WTC11 (cell line): ENCODE measurements at regions not wholly inside any gene's neighbourhood (a gene's known extent, or its start where the extent isn't known, plus 50 kb on each side); places are given as distances from the start of the nearest gene placed in this dataset.

Experiments
- ATAC-seq: fragments of 200-7000 bp; cut with Tn5 transposase; 2 replicates; pipeline ENCODE4 v1.10.0; 2021; ENCODE audit warnings: mild to moderate bottlenecking, moderate library complexity
- CTCF ChIA-PET: fragments of 300-600 bp; sonication (Branson Sonifier 250); formaldehyde crosslinking; loops from one replicate; lab custom pipeline; 2021; ENCODE audit warnings: antibody characterized with exemption; lab: Charles Lee
- POLR2A ChIA-PET: fragments of 350-600 bp; sonication (Branson Sonifier 250); formaldehyde crosslinking; loops from one replicate; lab custom pipeline; 2021; ENCODE audit warnings: antibody characterized with exemption; lab: Charles Lee
- DNase-seq: peaks from one replicate; pipeline ENCODE4 v3.0.0; 2021; ENCODE audit warnings: low spot score
- H3K27ac Mint-ChIP-seq: 2 replicates; pipeline ENCODE4 v1.8.0; 2021; ENCODE audit warnings: mixed read lengths
- H3K27me3 Mint-ChIP-seq: 2 replicates; pipeline ENCODE4 v1.8.0; 2021; ENCODE audit warnings: low read depth, mild to moderate bottlenecking, moderate library complexity, mixed read lengths
- H3K36me3 Mint-ChIP-seq: 2 replicates; pipeline ENCODE4 v1.8.0; 2021; ENCODE audit warnings: mixed read lengths
- H3K4me1 Mint-ChIP-seq: 2 replicates; pipeline ENCODE4 v1.8.0; 2022; ENCODE audit warnings: mixed read lengths
- H3K4me3 Mint-ChIP-seq: 2 replicates; pipeline ENCODE4 v1.8.0; 2021; ENCODE audit warnings: mild to moderate bottlenecking, moderate library complexity, mixed read lengths
- H3K9me3 Mint-ChIP-seq: 2 replicates; pipeline ENCODE4 v1.8.0; 2021; ENCODE audit warnings: mixed read lengths
- ATF2 ChIP-seq: sonication (generic); formaldehyde crosslinking; IDR thresholded peaks from 2 replicates; pipeline ENCODE4 v1.8.1; 2022; ENCODE audit warnings: low read depth, missing genetic modification reagents, borderline replicate concordance
- ATF6 ChIP-seq: sonication (generic); formaldehyde crosslinking; IDR thresholded peaks from 2 replicates; pipeline ENCODE4 v1.8.1; 2023; ENCODE audit warnings: mild to moderate bottlenecking, missing genetic modification reagents
- ELF4 ChIP-seq: sonication (generic); formaldehyde crosslinking; IDR thresholded peaks from 2 replicates; pipeline ENCODE4 v1.8.1; 2022; ENCODE audit warnings: low read depth, mild to moderate bottlenecking, moderate library complexity, missing genetic modification reagents
- ETV6 ChIP-seq: sonication (generic); formaldehyde crosslinking; IDR thresholded peaks from 2 replicates; pipeline ENCODE4 v1.8.1; 2022; ENCODE audit warnings: mild to moderate bottlenecking, missing genetic modification reagents
- GABPB1 ChIP-seq: sonication (generic); formaldehyde crosslinking; IDR thresholded peaks from 2 replicates; pipeline ENCODE4 v1.8.1; 2023; ENCODE audit warnings: mild to moderate bottlenecking, missing genetic modification reagents
- HMGA2 ChIP-seq: fragments of 250-450 bp; sonication (Bioruptor Pico); IDR thresholded peaks from 2 replicates; pipeline ENCODE4 v1.4.0; 2021; ENCODE audit warnings: mild to moderate bottlenecking, moderate library complexity
- IRF2 ChIP-seq: sonication (generic); formaldehyde crosslinking; IDR thresholded peaks from 2 replicates; pipeline ENCODE4 v1.8.0; 2022; ENCODE audit warnings: low read depth, missing genetic modification reagents, borderline replicate concordance
- JAZF1 ChIP-seq: fragments of 250-450 bp; sonication (Bioruptor Pico); IDR thresholded peaks from 2 replicates; pipeline ENCODE4 v1.9.0; 2021; ENCODE audit warnings: moderate library complexity, mild to moderate bottlenecking, inconsistent platforms
- MYBL2 ChIP-seq: sonication (generic); formaldehyde crosslinking; IDR thresholded peaks from 2 replicates; pipeline ENCODE4 v1.8.1; 2023; ENCODE audit warnings: mild to moderate bottlenecking, moderate library complexity, missing genetic modification reagents
- PRRX2 ChIP-seq: fragments of 250-450 bp; sonication (Bioruptor Pico); IDR thresholded peaks from 2 replicates; pipeline ENCODE4 v1.8.0; 2021; ENCODE audit warnings: mild to moderate bottlenecking
- SMAD3 ChIP-seq: sonication (generic); formaldehyde crosslinking; IDR thresholded peaks from 2 replicates; pipeline ENCODE4 v1.8.0; 2022; ENCODE audit warnings: missing genetic modification reagents, mild to moderate bottlenecking, borderline replicate concordance
- SMAD4 ChIP-seq: sonication (generic); formaldehyde crosslinking; IDR thresholded peaks from 2 replicates; pipeline ENCODE4 v1.8.0; 2022; ENCODE audit warnings: mild to moderate bottlenecking, missing genetic modification reagents
- SOX15 ChIP-seq: fragments of 250-450 bp; sonication (Bioruptor Pico); IDR thresholded peaks from 2 replicates; pipeline ENCODE4 v1.9.0; 2021; ENCODE audit warnings: mild to moderate bottlenecking
- ZBTB43 ChIP-seq: sonication (generic); formaldehyde crosslinking; IDR thresholded peaks from 2 replicates; pipeline ENCODE4 v1.8.1; 2023; ENCODE audit warnings: mild to moderate bottlenecking, missing genetic modification reagents
- ZNF121 ChIP-seq: sonication (generic); formaldehyde crosslinking; IDR thresholded peaks from 2 replicates; pipeline ENCODE4 v1.8.0; 2023; ENCODE audit warnings: missing genetic modification reagents
- ZNF138 ChIP-seq: sonication (generic); formaldehyde crosslinking; conservative IDR thresholded peaks from 2 replicates; pipeline ENCODE4 v1.8.1; 2022; ENCODE audit warnings: mild to moderate bottlenecking, moderate library complexity, missing genetic modification reagents
- ZNF232 ChIP-seq: sonication (generic); formaldehyde crosslinking; IDR thresholded peaks from 2 replicates; pipeline ENCODE4 v1.8.0; 2022; ENCODE audit warnings: mild to moderate bottlenecking, missing genetic modification reagents
- ZNF396 ChIP-seq: fragments of 250-450 bp; sonication (Bioruptor Pico); IDR thresholded peaks from 2 replicates; pipeline ENCODE4 v1.8.0; 2021; ENCODE audit warnings: mild to moderate bottlenecking, moderate library complexity, borderline replicate concordance
- ZNF423 ChIP-seq: fragments of 250-450 bp; sonication (Bioruptor Pico); IDR thresholded peaks from 2 replicates; pipeline ENCODE4 v2.1.2; 2022; ENCODE audit warnings: mild to moderate bottlenecking, moderate library complexity
- ZSCAN18 ChIP-seq: fragments of 250-450 bp; sonication (Bioruptor Pico); IDR thresholded peaks from 2 replicates; pipeline ENCODE4 v2.1.2; 2022; ENCODE audit warnings: mild to moderate bottlenecking, moderate library complexity
- TF ChIP-seq, protein P1 (sequence below): sonication (generic); formaldehyde crosslinking; IDR thresholded peaks from 2 replicates; pipeline ENCODE4 v1.8.1; 2022; ENCODE audit warnings: low read depth, mild to moderate bottlenecking, moderate library complexity, missing genetic modification reagents, borderline replicate concordance
- TF ChIP-seq, protein P2 (sequence below): sonication (generic); formaldehyde crosslinking; IDR thresholded peaks from 2 replicates; pipeline ENCODE4 v1.8.1; 2022; ENCODE audit warnings: missing genetic modification reagents, borderline replicate concordance
- TF ChIP-seq, protein P3 (sequence below): sonication (generic); formaldehyde crosslinking; IDR thresholded peaks from 2 replicates; pipeline ENCODE4 v1.8.0; 2023; ENCODE audit warnings: missing genetic modification reagents
- TF ChIP-seq, protein P4 (sequence below): sonication (generic); formaldehyde crosslinking; IDR thresholded peaks from 2 replicates; pipeline ENCODE4 v1.8.0; 2022; ENCODE audit warnings: mild to moderate bottlenecking, missing genetic modification reagents

DNA sequence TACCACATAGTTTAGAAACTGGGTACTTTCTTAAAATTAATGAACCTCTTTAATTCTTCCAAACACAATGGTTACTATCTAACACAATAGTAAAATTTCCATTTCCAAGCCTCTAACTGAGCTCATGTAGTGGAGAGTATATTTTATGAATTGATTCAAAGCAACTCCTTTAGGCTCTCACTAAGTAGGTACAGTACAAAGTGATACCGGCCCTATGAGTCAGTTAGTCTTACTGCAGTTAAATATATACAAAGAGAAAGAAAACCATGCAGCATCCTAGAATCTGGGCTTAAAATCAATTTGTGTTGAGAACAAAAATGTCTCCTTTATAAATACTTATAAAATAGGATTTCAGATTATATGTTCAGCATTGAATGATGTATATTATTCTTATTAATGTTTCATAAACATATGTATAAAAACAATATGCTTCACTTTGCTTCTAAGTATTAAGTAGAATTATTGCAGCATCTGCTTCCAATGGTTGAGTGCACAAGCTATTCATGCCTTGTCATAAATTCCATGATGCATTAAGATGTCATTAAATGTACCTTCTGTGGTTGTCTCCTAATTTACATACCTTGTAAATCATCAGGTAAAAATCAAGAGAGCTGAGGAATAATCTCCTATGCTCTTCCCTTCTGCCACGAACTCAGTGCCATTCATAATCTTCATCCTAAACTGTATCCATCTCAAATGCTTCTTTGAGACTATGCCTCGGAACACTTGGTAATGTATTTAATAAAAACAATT is 1037.8 kb downstream of the STPG2 start:
- TF ChIP-seq SMAD4: no peak
- TF ChIP-seq GABPB1 (CRISPR knock-in tag): no peak
- TF ChIP-seq ETV6 (CRISPR knock-in tag): no peak
- TF ChIP-seq ZSCAN18 (CRISPR knock-in tag): no peak
- no peak for TF ChIP-seq HMGA2 (CRISPR knock-in tag)
- TF ChIP-seq, protein P1, sequence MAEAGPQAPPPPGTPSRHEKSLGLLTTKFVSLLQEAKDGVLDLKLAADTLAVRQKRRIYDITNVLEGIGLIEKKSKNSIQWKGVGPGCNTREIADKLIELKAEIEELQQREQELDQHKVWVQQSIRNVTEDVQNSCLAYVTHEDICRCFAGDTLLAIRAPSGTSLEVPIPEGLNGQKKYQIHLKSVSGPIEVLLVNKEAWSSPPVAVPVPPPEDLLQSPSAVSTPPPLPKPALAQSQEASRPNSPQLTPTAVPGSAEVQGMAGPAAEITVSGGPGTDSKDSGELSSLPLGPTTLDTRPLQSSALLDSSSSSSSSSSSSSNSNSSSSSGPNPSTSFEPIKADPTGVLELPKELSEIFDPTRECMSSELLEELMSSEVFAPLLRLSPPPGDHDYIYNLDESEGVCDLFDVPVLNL (CRISPR knock-in tag): no peak
- no peak for TF ChIP-seq ZNF423 (CRISPR knock-in tag)
- no peak for TF ChIP-seq SMAD3 (CRISPR knock-in tag)
- TF ChIP-seq ZNF232 (CRISPR knock-in tag): no peak
- TF ChIP-seq SOX15: no peak
- TF ChIP-seq, protein P2, sequence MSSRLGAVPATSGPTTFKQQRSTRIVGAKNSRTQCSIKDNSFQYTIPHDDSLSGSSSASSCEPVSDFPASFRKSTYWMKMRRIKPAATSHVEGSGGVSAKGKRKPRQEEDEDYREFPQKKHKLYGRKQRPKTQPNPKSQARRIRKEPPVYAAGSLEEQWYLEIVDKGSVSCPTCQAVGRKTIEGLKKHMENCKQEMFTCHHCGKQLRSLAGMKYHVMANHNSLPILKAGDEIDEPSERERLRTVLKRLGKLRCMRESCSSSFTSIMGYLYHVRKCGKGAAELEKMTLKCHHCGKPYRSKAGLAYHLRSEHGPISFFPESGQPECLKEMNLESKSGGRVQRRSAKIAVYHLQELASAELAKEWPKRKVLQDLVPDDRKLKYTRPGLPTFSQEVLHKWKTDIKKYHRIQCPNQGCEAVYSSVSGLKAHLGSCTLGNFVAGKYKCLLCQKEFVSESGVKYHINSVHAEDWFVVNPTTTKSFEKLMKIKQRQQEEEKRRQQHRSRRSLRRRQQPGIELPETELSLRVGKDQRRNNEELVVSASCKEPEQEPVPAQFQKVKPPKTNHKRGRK: no peak
- TF ChIP-seq ELF4: no peak
- TF ChIP-seq MYBL2 (CRISPR knock-in tag): no peak
- no peak for TF ChIP-seq ZBTB43 (CRISPR knock-in tag)
- H3K9me3 Mint-ChIP-seq: peaks cover 20% of the 10 kb centered on the region
- CTCF ChIA-PET: interaction anchor here (1.4 kb wide), 1 partner anchor 48 kb away, joined by 4 read pairs; no protein-coding TSS in a partner anchor
- DNase-seq (no peak), ATAC-seq (no peak)
- no peaks in the 10 kb centered on the region for H3K27me3 Mint-ChIP-seq
- no peak overlapping the region for H3K27ac Mint-ChIP-seq
- H3K4me1 Mint-ChIP-seq: peaks cover 7% of the 10 kb centered on the region; the same call in 1 of the 2 replicates
- H3K36me3 Mint-ChIP-seq: peaks cover 32% of the 10 kb centered on the region
- POLR2A ChIA-PET: no interaction called here
- H3K4me3 Mint-ChIP-seq: no peak overlapping the region

GRCh38 chr4:97106161-97106560 is 1037.1 kb downstream of the STPG2 start:
- ATAC-seq: no peak
- DNase-seq: no peak
- CTCF ChIA-PET: no interaction called here
- H3K27me3 Mint-ChIP-seq: no peaks in the 10 kb centered on the region
- no peak overlapping the region for H3K27ac Mint-ChIP-seq
- POLR2A ChIA-PET: no interaction called here
- H3K36me3 Mint-ChIP-seq: peaks cover 33% of the 10 kb centered on the region
- peaks cover 16% of the 10 kb centered on the region for H3K9me3 Mint-ChIP-seq
- peaks cover 5% of the 10 kb centered on the region; the same call in 1 of the 2 replicates for H3K4me1 Mint-ChIP-seq
- H3K4me3 Mint-ChIP-seq: no peak overlapping the region
- TF ChIP-seq ATF2 (CRISPR knock-in tag): no peak
- no peak for TF ChIP-seq MYBL2 (CRISPR knock-in tag)
- no peak for TF ChIP-seq IRF2
- no peak for TF ChIP-seq ZNF396 (CRISPR knock-in tag)
- TF ChIP-seq, protein P3, sequence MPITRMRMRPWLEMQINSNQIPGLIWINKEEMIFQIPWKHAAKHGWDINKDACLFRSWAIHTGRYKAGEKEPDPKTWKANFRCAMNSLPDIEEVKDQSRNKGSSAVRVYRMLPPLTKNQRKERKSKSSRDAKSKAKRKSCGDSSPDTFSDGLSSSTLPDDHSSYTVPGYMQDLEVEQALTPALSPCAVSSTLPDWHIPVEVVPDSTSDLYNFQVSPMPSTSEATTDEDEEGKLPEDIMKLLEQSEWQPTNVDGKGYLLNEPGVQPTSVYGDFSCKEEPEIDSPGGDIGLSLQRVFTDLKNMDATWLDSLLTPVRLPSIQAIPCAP: no peak
- no peak for TF ChIP-seq ZNF232 (CRISPR knock-in tag)
- no peak for TF ChIP-seq ATF6
- TF ChIP-seq ZNF138 (CRISPR knock-in tag): no peak
- TF ChIP-seq ZNF121 (CRISPR knock-in tag): no peak
- no peak for TF ChIP-seq PRRX2
- TF ChIP-seq, protein P4, sequence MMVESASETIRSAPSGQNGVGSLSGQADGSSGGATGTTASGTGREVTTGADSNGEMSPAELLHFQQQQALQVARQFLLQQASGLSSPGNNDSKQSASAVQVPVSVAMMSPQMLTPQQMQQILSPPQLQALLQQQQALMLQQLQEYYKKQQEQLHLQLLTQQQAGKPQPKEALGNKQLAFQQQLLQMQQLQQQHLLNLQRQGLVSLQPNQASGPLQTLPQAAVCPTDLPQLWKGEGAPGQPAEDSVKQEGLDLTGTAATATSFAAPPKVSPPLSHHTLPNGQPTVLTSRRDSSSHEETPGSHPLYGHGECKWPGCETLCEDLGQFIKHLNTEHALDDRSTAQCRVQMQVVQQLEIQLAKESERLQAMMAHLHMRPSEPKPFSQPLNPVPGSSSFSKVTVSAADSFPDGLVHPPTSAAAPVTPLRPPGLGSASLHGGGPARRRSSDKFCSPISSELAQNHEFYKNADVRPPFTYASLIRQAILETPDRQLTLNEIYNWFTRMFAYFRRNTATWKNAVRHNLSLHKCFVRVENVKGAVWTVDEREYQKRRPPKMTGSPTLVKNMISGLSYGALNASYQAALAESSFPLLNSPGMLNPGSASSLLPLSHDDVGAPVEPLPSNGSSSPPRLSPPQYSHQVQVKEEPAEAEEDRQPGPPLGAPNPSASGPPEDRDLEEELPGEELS (CRISPR knock-in tag): no peak
- TF ChIP-seq JAZF1 (CRISPR knock-in tag): no peak
